GM19438 (cell line): ENCODE measurements at regions not wholly inside any gene's neighbourhood (a gene's known extent, or its start where the extent isn't known, plus 50 kb on each side); places are given as distances from the start of the nearest gene placed in this dataset.

Source experiments
- ATAC-seq: cut with Tn5 transposase; IDR thresholded peaks from one replicate; pipeline ENCODE4 v1.9.1; 2021; ENCODE audit warnings: low read depth; ENCODE audit not compliant: unreplicated experiment

- ATAC-seq, result no peak
These were observed 365.0 kb upstream of the NBEA start for GRCh38 chr13:34577051-34577450.

GRCh38 chr13:34578471-34578870 lies 363.6 kb upstream of the NBEA start:
- no peak for ATAC-seq

- ATAC-seq, result no peak
These were observed 363.2 kb upstream of the NBEA start for GRCh38 chr13:34578917-34579316.

- no peak for ATAC-seq
These were observed 358.9 kb upstream of the NBEA start for GRCh38 chr13:34583181-34583580.

GRCh38 chr13:34587576-34587975 lies 354.5 kb upstream of the NBEA start:
- ATAC-seq, result no peak

- no peak for ATAC-seq
These were observed 353.7 kb upstream of the NBEA start for GRCh38 chr13:34588362-34588761.

- ATAC-seq, result no peak
These were observed 352.5 kb upstream of the NBEA start for GRCh38 chr13:34589581-34589980.

- no peak for ATAC-seq
These were observed 350.9 kb upstream of the NBEA start for GRCh38 chr13:34591129-34591528.

- ATAC-seq, result no peak
These were observed 350.1 kb upstream of the NBEA start for GRCh38 chr13:34591900-34592529.

- no peak for ATAC-seq
These were observed 348.4 kb upstream of the NBEA start for GRCh38 chr13:34593658-34594057.

- ATAC-seq, result no peak
These were observed 347.6 kb upstream of the NBEA start for GRCh38 chr13:34594507-34594906.

GRCh38 chr13:34608331-34608730 lies 333.7 kb upstream of the NBEA start:
- no peak for ATAC-seq

- ATAC-seq, result no peak
These were observed 330.4 kb upstream of the NBEA start for GRCh38 chr13:34611671-34612070.

- ATAC-seq, result no peak
These were observed 324.5 kb upstream of the NBEA start for GRCh38 chr13:34617473-34618083.

- ATAC-seq, result no peak
These were observed 323.4 kb upstream of the NBEA start for GRCh38 chr13:34618654-34619053.

- ATAC-seq, result no peak
These were observed 322.7 kb upstream of the NBEA start for GRCh38 chr13:34619326-34619725.

GRCh38 chr13:34620074-34620850 lies 321.8 kb upstream of the NBEA start:
- ATAC-seq, result no peak

- no peak for ATAC-seq
These were observed 321.2 kb upstream of the NBEA start for GRCh38 chr13:34620862-34621261.

- ATAC-seq, result no peak
These were observed 318.7 kb upstream of the NBEA start for GRCh38 chr13:34623331-34623730.

GRCh38 chr13:34627509-34628208 lies 314.4 kb upstream of the NBEA start:
- no peak for ATAC-seq

- no peak for ATAC-seq
These were observed 313.8 kb upstream of the NBEA start for GRCh38 chr13:34628209-34628682.
